Neural cell (in vitro differentiated cells): ENCODE measurements at regions not wholly inside any gene's neighbourhood (a gene's known extent, or its start where the extent isn't known, plus 50 kb on each side); places are given as distances from the start of the nearest gene placed in this dataset.

Experiments
- H2AFZ ChIP-seq: fragments of 200-600, 300-800 bp; sonication (generic), shearing (Covaris generic); 2 replicates; pipeline ENCODE4 v1.6.0; 2014; ENCODE audit warnings: low read depth, mild to moderate bottlenecking, antibody characterized with exemption, low read length, moderate library complexity
- H3F3A ChIP-seq: fragments of 200-600 bp; shearing (Covaris generic); 2 replicates; pipeline ENCODE4 v1.6.1; 2016; ENCODE audit warnings: mild to moderate bottlenecking, moderate library complexity, mixed read lengths, antibody characterized with exemption, low read length; ENCODE audit not compliant: insufficient read depth, poor library complexity, severe bottlenecking
- H3K27ac ChIP-seq: fragments of 200-600, 300-800 bp; sonication (generic), shearing (Covaris generic); 2 replicates; pipeline ENCODE4 v1.5.1; 2014; ENCODE audit warnings: mild to moderate bottlenecking, low read length, moderate library complexity
- H3K27me3 ChIP-seq: fragments of 300-800, 200-600 bp; sonication (generic), shearing (Covaris generic); 2 replicates; pipeline ENCODE4 v1.6.0; 2014; ENCODE audit warnings: mild to moderate bottlenecking, low read depth, low read length, moderate library complexity; ENCODE audit not compliant: insufficient read depth
- H3K36me3 ChIP-seq: fragments of 300-800, 200-600 bp; sonication (generic), shearing (Covaris generic); 2 replicates; pipeline ENCODE4 v1.5.1; 2014; ENCODE audit warnings: mild to moderate bottlenecking, antibody characterized with exemption, low read length, moderate library complexity; ENCODE audit not compliant: insufficient read depth
- H3K4me2 ChIP-seq: fragments of 300-800, 200-600 bp; sonication (generic), shearing (Covaris generic); 2 replicates; pipeline ENCODE4 v1.6.0; 2014; ENCODE audit warnings: mild to moderate bottlenecking, low read length
- H3K4me3 ChIP-seq: fragments of 300-800, 200-600 bp; sonication (generic), shearing (Covaris generic); 2 replicates; pipeline ENCODE4 v1.5.1; 2014; ENCODE audit warnings: mild to moderate bottlenecking, low read length, moderate library complexity
- H3K79me2 ChIP-seq: fragments of 200-600 bp; shearing (Covaris generic); replicated peaks from 2 replicates; pipeline ENCODE4 v1.6.0; 2014; ENCODE audit warnings: mild to moderate bottlenecking, low read length, moderate library complexity; ENCODE audit not compliant: insufficient read depth
- H3K9ac ChIP-seq: fragments of 300-800, 200-600 bp; sonication (generic), shearing (Covaris generic); 2 replicates; pipeline ENCODE4 v1.6.1; 2016; ENCODE audit warnings: mild to moderate bottlenecking, low read length, mixed read lengths
- H3K9me2 ChIP-seq: fragments of 200-600 bp; shearing (Covaris generic); 2 replicates; pipeline ENCODE4 v1.6.1; 2016; ENCODE audit warnings: mild to moderate bottlenecking, low read length, mixed read lengths; ENCODE audit not compliant: insufficient read depth
- H3K9me3 ChIP-seq: fragments of 200-600, 300-800 bp; sonication (generic), shearing (Covaris generic); 2 replicates; pipeline ENCODE4 v1.6.1; 2016; ENCODE audit warnings: mild to moderate bottlenecking, mixed run types, low read length, moderate library complexity, mixed read lengths
- H4K20me1 ChIP-seq: fragments of 200-600 bp; shearing (Covaris generic); 2 replicates; pipeline ENCODE4 v1.6.1; 2016; ENCODE audit warnings: mild to moderate bottlenecking, mixed run types; ENCODE audit not compliant: insufficient read depth
- CTCF ChIP-seq: fragments of 450-650 bp; IDR thresholded peaks from 2 replicates; pipeline ENCODE4 v1.5.1; 2014; ENCODE audit warnings: antibody characterized with exemption, mild to moderate bottlenecking, moderate library complexity; ENCODE audit not compliant: poor library complexity, severe bottlenecking
- EP300 ChIP-seq: fragments of 450-650 bp; conservative IDR thresholded peaks from 2 replicates; pipeline ENCODE4 v1.6.1; 2014; ENCODE audit warnings: antibody characterized with exemption, mild to moderate bottlenecking, moderate library complexity; ENCODE audit not compliant: poor library complexity, severe bottlenecking
- EZH2 ChIP-seq: fragments of 200-600, 300-800 bp; shearing (Covaris generic), sonication (generic); IDR thresholded peaks from 2 replicates; pipeline ENCODE4 v1.6.1; 2014; ENCODE audit warnings: antibody characterized with exemption, low read length, borderline replicate concordance, mild to moderate bottlenecking; ENCODE audit not compliant: insufficient read depth, poor library complexity, severe bottlenecking
- MXI1 ChIP-seq: fragments of 450-650 bp; conservative IDR thresholded peaks from 2 replicates; pipeline ENCODE4 v1.6.1; 2014; ENCODE audit warnings: antibody characterized with exemption, mild to moderate bottlenecking; ENCODE audit not compliant: poor library complexity, severe bottlenecking
- POLR2AphosphoS5 ChIP-seq: IDR thresholded peaks from 2 replicates; pipeline ENCODE4 v1.6.1; 2012
- RAD21 ChIP-seq: fragments of 450-650 bp; conservative IDR thresholded peaks from 2 replicates; pipeline ENCODE4 v1.6.1; 2014; ENCODE audit warnings: antibody characterized with exemption, mild to moderate bottlenecking, moderate library complexity
- REST ChIP-seq: IDR thresholded peaks from 2 replicates; pipeline ENCODE4 v1.6.1; 2012; ENCODE audit warnings: borderline replicate concordance
- SMC3 ChIP-seq: fragments of 450-650 bp; conservative IDR thresholded peaks from 2 replicates; pipeline ENCODE4 v1.6.1; 2014; ENCODE audit warnings: antibody characterized with exemption, mild to moderate bottlenecking, moderate library complexity; ENCODE audit not compliant: poor library complexity
- TAF1 ChIP-seq: IDR thresholded peaks from 2 replicates; pipeline ENCODE4 v1.6.1; 2012; ENCODE audit warnings: low read depth

GRCh38 chr16:65994291-65994690 lies 372.2 kb upstream of the CDH5 start:
- Histone ChIP-seq H3K27me3 (no peaks in the 10 kb centered on the region), H3K4me2 (no peak overlapping the region), H3K4me3 (no peak overlapping the region), H3K9me2 (no peaks in the 10 kb centered on the region), H3F3A (no peaks in the 10 kb centered on the region), H3K36me3 (no peaks in the 10 kb centered on the region), H3K27ac (no peak overlapping the region), H3K9me3 (no peaks in the 10 kb centered on the region), H3K9ac (no peak overlapping the region), H4K20me1 (no peaks in the 10 kb centered on the region), H2AFZ (no peak overlapping the region), H3K79me2 (no peaks in the 10 kb centered on the region)
- TF ChIP-seq POLR2AphosphoS5: no peak
- no peak for TF ChIP-seq EZH2
- no peak for TF ChIP-seq TAF1
- no peak for TF ChIP-seq CTCF
- no peak for TF ChIP-seq RAD21
- no peak for TF ChIP-seq MXI1
- TF ChIP-seq EP300: no peak
- TF ChIP-seq REST: no peak
- no peak for TF ChIP-seq SMC3

- H4K20me1 ChIP-seq: no peaks in the 10 kb centered on the region
- no peak overlapping the region for H3K27ac ChIP-seq
- no peaks in the 10 kb centered on the region for H3K9me2 ChIP-seq
- H3K79me2 ChIP-seq: no peaks in the 10 kb centered on the region
- H3F3A ChIP-seq: no peaks in the 10 kb centered on the region
- H3K27me3 ChIP-seq: no peaks in the 10 kb centered on the region
- no peak overlapping the region for H3K4me3 ChIP-seq
- no peak overlapping the region for H3K9ac ChIP-seq
- TF ChIP-seq MXI1 (no peak), EZH2 (no peak), CTCF (no peak), TAF1 (no peak), RAD21 (no peak)
- no peaks in the 10 kb centered on the region for H3K36me3 ChIP-seq
- no peak overlapping the region for H3K4me2 ChIP-seq
- H2AFZ ChIP-seq: no peak overlapping the region
- no peaks in the 10 kb centered on the region for H3K9me3 ChIP-seq
Measured at GRCh38 chr16:65991149-65991701, 375.3 kb upstream of the CDH5 start.
